Activated CD4-positive, alpha-beta T cell treated with anti-CD3 and anti-CD28 coated beads for 4 hours (primary cell): ENCODE measurements at regions not wholly inside any gene's neighbourhood (a gene's known extent, or its start where the extent isn't known, plus 50 kb on each side); places are given as distances from the start of the nearest gene placed in this dataset.

ENCODE experiments used
- DNase-seq, 2 donors: peaks; one replicate each; pipeline ENCODE4 v3.0.0-alpha.2; 2020

GRCh38 chr22:25368271-25368670 lies 148.8 kb downstream of the CRYBB2 start:
- DNase-seq, result no peak

- no peak for DNase-seq
These were observed 149.6 kb downstream of the CRYBB2 start for GRCh38 chr22:25369041-25369440.

GRCh38 chr22:25370322-25370721 lies 150.9 kb downstream of the CRYBB2 start:
- DNase-seq, result no peak

- DNase-seq, result no peak
These were observed 152.7 kb downstream of the CRYBB2 start for GRCh38 chr22:25372000-25372595.

- no peak for DNase-seq
These were observed 154.5 kb downstream of the CRYBB2 start for GRCh38 chr22:25373961-25374360.

GRCh38 chr22:25374869-25375268 lies 155.4 kb downstream of the CRYBB2 start:
- DNase-seq, result no peak

- DNase-seq, result no peak
These were observed 156.2 kb downstream of the CRYBB2 start for GRCh38 chr22:25375683-25376082.

- DNase-seq, result no peak
These were observed 158.3 kb downstream of the CRYBB2 start for GRCh38 chr22:25377699-25378098.

- no peak for DNase-seq
These were observed 160.8 kb downstream of the CRYBB2 start for GRCh38 chr22:25380122-25380747.

GRCh38 chr22:25382762-25383161 lies 163.3 kb downstream of the CRYBB2 start:
- DNase-seq, result no peak

GRCh38 chr22:25383278-25383820 lies 163.9 kb downstream of the CRYBB2 start:
- DNase-seq, result no peak

- DNase-seq, result no peak
These were observed 164.5 kb downstream of the CRYBB2 start for GRCh38 chr22:25383892-25384291.

GRCh38 chr22:25386538-25386884 lies 167.1 kb downstream of the CRYBB2 start:
- DNase-seq, result no peak

GRCh38 chr22:25388415-25388814 lies 169.0 kb downstream of the CRYBB2 start:
- DNase-seq, result no peak

GRCh38 chr22:25388866-25389540 lies 169.6 kb downstream of the CRYBB2 start:
- no peak for DNase-seq

- DNase-seq, result no peak
These were observed 170.1 kb downstream of the CRYBB2 start for GRCh38 chr22:25389541-25389919.

GRCh38 chr22:25390297-25391240 lies 171.1 kb downstream of the CRYBB2 start:
- DNase-seq, result no peak

- no peak for DNase-seq
These were observed 171.9 kb upstream of the GRK3 start for GRCh38 chr22:25392584-25392983.

GRCh38 chr22:25393121-25393805 lies 171.2 kb upstream of the GRK3 start:
- DNase-seq, result no peak

GRCh38 chr22:25395468-25395867 lies 169.0 kb upstream of the GRK3 start:
- no peak for DNase-seq

- DNase-seq, result no peak
These were observed 168.6 kb upstream of the GRK3 start for GRCh38 chr22:25395915-25396314.

GRCh38 chr22:25396615-25397200 lies 167.8 kb upstream of the GRK3 start:
- DNase-seq, result no peak
